ENCODE measurements at regions not wholly inside any gene's neighbourhood (a gene's known extent, or its start where the extent isn't known, plus 50 kb on each side); places are given as distances from the start of the nearest gene placed in this dataset.

DNA sequence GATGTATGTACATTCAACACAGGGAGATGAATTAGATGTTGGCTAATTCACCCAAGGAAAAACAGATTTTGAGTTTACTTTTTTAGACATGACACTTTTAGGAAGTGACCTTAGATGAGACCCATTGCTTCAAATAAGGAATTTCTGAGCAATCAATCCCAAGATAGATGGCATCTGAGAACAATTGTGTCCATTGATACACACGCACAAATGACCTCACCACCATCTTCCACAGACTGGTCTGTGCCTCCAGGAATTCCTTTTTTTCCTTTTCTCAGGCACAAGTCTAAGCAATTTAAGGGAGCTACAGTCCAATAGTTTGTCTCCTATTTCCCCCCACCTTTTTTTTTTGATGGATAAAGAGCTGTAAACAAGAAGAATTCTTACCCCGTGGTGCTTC is 265.3 kb downstream of the TBL1XR1 start:
- DNase-seq, result no peak

DNA sequence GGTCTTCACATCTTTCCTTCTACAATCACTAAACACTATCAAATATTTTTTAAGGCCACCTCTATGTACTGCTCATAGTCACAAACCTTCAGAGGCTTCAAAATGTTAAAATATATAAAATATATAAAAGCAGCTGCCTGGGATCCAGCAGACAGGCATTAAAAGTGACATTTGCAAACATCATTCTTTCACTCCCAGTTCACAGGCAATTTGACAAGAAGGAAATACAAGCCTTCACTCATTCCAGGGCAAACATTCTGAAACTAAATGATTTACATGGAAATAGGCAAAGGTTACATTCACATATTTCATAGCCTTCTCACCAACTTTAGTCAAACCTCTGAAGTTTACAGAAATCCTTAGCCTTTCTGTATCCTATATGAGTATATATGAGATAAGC is 266.3 kb downstream of the TBL1XR1 start:
- DNase-seq, result no peak

DNA sequence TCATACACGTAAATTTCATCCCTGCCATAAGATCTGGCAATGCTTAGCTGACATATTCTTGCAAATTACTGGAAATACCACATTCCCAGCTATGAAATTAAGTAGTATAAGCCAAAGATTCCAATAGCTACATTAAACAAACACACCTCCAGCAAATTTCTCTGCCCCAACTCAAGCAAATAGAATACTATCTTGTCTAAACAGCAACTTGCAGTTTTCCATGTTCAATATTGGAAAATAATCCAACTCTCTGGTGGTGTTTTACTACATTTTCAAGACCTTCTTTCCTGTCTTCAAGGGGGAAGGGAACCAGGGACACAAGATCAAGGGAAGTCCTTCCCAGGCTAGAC is 268.7 kb downstream of the TBL1XR1 start:
- DNase-seq, result no peak

DNA sequence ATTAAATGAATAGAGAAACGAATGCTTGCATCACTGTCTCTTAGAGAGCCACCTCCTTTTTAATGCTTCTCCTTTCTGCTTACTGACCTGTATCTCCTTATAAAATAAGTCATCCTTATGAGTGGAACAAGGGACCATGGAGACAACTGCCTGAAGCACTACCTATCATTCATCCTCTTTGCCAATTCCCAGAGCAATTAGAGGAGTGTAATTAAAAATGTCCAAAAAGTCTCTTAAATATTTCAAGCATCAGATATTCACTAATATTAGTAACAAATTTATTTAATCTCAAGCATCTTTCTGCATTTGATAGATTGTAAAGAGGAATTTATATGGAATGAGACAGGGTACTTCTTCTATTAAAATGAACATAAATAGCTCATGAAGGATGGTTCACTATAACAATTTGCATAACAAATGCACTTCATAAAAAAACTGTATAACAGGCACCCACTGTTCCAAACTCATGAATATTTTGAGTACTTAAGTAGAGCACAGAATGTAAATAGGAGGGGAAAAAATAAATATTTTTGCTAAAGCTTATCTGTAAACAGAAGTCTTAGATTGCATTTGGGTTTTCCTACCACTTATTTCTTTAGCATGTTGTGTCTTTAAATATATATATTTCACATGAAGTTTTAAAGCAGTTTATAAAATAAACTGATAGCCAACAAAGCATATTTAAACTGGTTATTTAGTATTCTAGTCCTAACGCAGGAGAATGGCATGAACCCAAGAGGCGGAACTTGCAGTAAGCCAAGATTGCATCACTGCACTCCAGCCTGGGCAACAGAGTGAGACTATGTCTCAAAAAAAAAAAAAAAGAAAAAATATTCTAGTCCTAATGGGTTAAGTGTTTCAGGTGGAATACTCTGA is 269.3 kb downstream of the TBL1XR1 start:
- DNase-seq, result no peak

DNA sequence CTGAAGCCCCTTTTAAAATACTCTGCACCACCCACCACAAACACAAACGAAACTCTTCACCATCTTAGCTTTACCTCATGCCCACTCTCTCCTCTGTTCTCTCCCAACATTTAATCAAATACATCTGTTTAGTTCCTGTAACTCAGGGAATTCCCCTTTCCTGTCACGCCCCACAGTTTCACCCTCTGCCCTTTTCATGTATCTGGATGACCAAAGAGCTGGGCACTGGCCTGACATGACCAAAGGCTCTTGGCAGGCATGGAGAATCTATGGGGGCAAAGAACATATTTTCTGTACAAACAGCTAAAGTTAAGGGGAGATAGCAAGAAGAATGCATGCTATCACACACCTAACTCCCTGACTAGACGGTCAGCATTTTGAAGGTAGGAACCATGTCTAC is 270.0 kb downstream of the TBL1XR1 start:
- DNase-seq, result no peak

DNA sequence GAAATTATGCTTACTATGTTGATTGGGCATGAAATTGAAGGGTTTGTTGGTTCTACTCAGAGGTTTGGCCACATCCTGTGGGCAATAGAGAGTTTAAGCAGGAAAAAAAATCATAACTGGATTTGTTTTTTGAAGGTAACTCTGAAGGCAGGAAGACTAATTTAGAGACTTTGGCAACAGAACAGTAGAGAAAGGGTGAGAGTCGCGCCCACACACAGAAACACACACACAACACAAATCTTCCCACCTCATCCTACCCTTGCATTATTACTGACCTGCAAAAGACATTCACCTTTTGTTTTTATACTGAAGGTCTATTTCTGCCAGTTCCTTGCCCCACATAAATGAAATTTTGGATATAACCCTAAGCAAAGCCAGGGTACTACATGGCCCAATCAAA is 270.6 kb downstream of the TBL1XR1 start:
- no peak for DNase-seq

DNA sequence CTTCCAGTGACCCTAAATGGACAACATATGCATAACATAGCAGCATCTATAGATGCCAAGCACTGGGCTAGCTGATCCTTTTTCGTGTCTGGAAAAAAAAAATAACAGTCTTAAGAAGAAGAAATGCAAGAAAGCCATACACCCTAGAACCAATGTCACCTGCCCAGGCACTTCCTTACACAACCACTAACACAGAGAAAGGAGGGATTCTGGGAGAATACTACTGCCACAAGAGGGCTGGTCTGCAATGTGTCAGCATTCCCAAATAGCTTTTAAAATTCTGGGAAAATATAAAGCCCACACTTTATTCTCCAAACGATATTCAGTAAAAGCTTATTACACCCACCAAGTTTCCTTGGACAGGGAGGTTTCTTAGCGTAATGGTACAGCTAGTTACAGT is 271.2 kb downstream of the TBL1XR1 start:
- DNase-seq, result no peak

DNA sequence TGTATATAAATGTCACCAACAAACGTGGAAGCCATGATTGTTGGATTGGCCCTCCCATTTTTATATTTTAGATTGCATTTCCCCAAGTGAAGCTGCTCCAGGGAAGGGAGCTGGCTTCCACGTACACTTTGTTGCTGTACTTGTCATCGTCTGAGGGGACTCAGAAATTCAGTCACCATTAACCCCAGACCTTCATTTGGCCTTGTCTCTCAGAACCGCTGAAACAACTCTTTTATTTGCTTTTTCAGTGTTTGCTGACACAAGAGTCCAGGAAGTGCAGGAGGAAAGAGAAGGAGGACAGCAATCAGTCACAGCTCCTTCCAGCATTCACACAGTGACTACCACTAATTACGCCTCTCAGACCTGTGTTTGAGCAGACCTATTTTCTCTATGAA is 276.5 kb downstream of the TBL1XR1 start:
- DNase-seq, result peak; percentile 91

DNA sequence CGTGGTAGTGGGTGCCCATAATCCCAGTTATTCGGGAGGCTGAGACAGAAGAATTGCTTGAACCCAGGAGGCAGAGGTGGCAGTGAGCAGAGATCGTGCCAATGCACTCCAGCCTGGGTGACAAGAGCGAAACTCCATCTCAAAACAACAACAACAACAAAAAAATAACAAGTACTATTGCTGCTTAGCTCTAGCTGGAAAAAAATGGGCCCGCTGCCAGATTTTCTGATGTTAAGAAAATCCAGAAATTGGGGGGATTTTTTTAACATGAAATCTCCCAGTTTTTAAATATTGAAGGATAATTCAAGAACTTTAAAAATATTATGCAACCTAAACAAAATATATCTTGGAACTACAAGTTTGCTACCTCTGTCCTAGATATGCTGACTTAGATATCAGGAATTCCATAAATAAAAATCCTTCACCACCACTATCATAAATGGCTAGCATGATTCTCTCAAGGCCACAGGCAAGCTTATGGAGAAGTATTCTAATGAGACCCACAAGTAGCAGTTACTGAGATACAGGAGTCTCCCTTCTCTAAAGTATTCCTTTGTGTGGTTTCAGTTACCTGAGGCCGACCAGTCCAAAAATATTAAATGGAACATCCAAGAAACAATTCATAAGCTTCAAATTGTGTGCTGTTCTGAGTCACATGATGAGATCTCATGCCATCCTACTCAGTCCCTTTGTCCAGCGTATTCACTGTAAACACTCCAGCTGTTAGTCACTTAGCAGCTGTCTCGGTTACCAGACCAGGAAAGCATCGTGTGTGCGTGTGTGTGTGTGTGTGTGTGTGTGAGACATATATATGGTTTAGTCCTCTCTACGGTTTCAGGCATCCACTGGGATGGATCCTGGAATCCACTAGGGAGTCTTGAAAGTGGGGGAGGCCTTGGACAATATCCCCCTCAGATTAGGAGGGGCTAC is 277.2 kb downstream of the TBL1XR1 start:
- peak; percentile 47 for DNase-seq

DNA sequence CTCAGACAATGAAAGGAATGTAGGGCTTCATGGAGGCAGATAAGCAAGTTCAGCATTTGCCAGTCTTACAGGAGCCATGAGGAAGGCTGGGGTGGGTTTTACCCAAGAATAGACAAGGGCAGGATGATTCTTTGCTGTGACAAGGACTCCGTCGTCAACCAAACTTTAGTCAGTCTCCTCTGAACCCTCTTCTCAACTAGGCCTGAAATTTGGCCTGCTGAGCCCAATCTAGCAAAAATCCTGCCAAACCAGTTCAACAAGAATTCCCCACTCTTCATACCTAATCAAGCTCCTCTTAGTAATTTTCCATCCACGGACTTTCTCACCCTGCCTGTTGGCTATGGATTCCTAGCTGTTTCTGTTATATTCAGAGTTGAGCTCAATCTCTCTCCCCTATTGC is 280.5 kb downstream of the TBL1XR1 start:
- DNase-seq, result no peak

DNA sequence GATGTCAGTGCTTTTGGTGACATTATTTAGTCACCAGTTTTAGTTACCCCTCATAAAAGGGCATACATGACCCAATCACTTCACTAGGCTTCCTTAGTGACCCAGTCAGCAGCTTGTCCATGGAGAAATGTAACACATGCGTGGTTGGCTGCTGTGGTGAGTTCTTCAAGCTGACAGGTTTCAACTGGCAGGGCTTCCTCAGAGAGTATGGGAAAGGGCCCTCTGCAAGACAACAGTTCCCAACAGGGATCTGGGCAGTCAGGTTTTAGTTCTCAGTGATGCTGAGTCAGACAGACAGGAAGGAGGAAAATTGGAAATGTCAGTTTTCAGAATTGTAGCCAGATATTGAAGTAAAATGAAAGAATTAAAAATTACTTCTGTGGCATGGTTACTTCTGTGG is 282.5 kb downstream of the TBL1XR1 start:
- DNase-seq, result no peak

DNA sequence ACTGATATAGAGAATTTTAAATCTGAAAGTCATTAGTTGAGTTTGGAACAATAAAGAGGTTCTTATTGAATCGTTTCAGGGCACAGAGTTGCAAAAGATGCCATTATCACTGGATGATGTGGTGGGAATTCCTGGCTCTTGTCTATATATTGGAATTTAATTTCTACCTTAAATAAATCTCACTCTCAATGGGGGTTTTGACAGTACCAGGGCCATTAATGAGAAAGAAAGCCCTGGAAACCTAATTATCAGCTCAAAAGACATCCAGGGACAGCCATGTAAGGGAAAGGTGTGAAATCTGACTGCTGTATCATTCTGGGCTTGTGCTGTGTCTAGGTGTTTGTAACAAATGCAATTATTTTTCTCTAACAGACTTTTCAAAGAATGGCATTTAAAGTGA is 285.7 kb downstream of the TBL1XR1 start:
- DNase-seq, result no peak

DNA sequence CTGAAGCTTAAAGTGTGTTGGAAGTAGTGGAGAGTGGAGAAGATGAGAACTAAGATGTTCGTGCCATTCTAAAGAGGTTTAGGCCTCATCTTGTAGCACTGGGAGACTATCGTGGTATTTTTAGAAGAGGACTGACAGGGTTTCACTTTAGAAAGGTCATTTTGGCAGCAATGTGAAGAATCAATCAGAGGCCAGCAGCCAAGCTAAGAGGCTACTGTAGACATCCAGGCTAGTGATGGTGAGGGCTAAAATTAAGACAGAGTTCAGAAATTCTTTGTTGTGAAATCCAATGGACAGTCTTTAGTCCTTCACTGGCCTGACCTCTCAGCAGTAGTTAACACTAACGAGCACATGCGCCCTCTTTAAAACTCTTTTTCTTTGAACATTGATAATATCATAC is 288.2 kb downstream of the TBL1XR1 start:
- no peak for DNase-seq

DNA sequence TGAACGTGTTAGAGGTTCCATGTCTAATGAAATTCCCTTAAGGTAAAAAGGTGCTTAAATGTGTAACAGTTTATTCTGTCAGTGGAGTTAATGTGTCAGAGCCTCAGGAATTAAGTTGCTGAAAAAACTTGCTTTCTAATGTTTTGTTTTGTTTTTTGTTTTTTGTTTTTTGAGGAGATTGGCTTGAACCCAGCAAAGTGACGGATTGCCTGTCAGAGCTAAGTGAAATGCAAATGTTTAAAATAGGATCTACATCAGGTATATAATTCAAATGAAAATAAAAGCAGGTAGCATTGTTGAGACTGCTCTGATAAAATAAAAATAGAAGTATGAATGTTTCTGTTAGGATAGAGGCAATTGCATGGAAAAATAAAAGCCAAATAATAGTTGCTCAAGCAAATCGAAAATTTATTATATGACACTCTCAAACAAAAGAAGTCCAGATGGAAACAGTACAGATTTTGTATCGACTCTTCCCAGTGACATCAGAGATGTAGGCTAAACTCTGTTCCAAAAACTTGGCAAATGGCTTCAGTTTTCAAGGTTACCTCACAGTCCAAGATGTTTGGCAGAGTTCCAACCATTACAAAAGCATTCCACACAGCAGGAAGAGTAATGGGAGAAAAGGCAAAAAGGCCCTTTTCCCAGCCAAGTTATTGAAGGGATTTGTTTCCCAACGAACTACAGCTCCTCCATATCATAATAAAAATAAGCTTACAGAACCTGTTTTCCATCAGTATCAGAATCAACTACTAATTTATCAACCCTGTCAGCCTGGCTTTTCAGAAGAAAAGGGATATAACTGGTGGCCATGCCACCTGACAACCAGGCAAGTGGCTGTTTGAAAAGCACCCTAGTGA is 291.0 kb downstream of the TBL1XR1 start:
- peak; percentile 66 for DNase-seq

DNA sequence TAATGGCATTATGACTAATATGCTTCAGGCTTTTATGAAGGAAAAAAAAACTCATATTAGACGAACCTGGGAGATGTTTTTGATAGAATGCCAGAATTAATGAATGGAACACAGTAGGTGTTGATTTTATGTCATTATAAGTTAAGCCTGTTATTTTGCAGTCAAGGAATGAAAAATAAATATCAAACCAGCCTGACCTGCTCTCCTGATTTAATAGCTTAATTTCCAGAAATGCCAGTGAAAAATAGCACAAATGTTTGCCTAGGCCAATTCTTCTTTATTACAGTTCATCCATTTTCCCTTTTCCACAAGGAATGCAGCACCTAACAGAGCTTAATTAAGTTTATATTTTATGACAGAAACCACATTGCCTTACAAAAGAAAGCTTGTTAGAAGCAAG is 292.0 kb downstream of the TBL1XR1 start:
- peak; percentile 55 for DNase-seq

DNA sequence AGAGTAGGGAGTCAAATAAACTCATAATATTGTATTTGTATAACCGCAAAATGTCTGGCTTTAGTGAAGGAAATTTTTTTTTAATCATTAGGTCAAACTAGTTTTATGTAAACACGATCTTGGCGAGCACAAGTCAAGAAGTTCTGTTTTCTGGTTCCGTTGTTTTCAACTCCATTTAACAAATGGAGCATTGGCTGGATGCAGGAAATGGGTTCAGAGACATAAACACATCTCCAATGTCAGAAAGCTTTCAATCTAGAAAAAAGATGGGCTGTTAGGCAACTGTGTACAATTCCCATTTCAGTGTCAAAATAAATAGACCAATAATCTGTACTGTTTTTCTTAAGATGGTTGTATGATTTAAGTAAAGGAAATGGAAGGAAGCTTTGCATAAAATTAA is 292.8 kb downstream of the TBL1XR1 start:
- DNase-seq, result no peak

DNA sequence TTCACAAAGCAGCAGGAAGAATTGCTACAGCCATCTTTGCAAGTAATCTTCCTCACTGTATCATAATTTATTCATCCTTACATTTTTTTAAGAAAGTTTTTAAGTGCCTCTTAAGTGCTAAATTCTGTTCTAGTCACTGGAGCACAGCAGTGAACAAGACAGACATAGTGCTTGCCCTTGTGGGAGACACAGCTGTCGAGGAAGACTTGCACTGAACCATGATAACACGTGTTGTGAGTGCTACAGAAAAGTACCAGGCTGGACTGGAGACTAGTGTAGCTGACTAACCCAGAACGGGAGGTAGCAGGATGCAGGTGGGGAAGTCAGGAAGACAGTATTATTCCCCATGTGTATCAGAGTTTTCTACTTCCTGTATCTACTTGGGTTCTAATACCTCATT is 300.6 kb downstream of the TBL1XR1 start:
- no peak for DNase-seq

DNA sequence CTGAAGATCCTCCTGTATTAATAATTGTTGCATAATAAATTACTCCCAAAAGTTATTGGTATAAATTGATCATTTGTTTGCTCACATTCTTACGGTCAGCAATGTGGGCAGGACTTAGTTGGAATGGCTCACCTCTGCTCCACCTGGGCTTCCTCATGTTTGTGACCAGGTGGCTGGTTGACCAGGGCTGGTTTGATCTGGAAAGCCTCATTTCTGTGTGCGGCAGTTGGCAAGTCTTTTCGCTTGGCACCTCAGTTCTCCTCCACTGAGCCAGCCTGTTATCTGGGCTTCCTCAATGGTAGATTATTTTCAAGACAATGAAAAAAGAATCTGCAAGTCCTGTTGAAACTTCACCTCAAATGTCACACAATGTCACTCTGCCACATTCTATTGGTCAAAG is 301.1 kb downstream of the TBL1XR1 start:
- DNase-seq, result no peak

DNA sequence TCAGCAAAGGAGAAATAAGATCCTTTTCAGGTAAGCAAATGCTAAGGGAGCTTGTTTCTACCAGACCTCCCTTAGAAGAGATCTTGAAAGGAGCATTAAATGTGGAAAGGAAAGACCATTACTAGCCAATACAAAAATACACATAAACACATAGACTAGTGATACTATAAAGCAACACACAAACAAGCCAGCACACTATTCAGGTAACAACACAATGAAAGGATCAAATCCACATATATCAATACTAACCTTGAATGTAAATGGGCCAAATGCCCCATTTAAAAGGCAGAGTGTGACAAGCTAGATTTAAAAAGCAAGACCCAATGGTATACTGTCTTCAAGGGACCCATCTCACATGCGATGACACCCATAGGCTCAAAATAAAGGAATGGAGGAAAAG is 317.6 kb downstream of the TBL1XR1 start:
- DNase-seq, result no peak

DNA sequence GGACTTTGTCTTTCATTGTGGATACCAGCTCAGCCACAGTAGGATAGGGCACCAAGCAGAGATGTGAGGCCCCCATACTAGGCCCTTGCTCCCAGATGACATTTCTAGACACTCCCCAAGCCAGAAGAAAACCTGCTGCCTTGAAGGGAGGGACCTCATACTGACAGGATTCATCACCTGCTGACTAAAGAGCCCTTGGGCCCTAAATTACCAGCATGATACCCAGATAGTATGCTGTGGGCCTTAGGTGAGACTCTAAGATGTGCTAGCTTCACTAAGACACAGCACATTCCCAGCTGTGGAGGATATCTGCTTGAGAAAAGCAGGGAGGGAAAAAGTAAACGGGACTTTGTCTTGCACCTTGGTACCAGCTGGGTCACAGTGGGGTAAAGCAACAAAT is 324.0 kb downstream of the TBL1XR1 start:
- no peak for DNase-seq

DNA sequence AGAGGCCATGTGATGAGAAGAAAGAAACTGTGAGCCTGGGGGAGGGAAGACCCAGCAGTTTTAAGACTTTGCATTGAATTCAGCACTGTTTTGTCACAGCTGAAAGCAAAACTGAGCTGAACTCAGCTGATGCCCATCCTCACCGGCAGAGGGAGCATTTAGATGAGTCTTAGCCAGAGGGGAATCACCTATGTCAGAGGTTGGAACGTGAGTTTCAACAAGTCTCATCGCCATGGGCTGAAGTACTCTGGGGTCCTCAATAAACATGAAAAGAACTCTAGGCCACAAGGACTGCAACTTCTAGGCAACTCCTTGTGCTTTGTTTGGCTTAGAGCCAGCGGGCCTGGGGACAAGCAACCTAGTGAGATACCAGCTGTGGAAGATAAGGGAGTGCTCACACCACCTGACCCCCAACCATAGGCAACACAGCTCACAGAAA is 324.5 kb downstream of the TBL1XR1 start:
- DNase-seq, result peak; percentile 13

DNA sequence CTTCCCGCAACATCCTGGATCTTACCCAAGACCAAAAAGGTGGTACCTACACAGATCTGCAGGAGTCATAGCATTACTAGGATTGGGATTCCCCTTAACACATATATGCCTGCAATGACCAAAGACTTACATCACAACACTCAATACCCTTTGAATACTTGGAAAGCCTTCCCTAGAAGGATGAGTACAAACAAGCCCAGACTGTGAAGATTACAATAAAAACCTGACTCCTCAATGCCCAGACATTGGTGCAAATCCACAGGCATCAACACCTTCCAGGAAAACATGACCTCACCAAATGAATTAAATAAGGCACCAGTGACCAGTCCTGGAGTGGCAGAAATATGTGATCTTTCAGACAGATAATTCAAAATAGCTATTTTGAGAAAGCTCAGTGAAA is 326.8 kb downstream of the TBL1XR1 start:
- DNase-seq, result no peak
